GM19328 (cell line): ENCODE measurements at regions not wholly inside any gene's neighbourhood (a gene's known extent, or its start where the extent isn't known, plus 50 kb on each side); places are given as distances from the start of the nearest gene placed in this dataset.

Source experiments
- ATAC-seq: cut with Tn5 transposase; IDR thresholded peaks from one replicate; pipeline ENCODE4 v1.9.1; 2021; ENCODE audit warnings: mild to moderate bottlenecking, moderate library complexity; ENCODE audit not compliant: unreplicated experiment

DNA sequence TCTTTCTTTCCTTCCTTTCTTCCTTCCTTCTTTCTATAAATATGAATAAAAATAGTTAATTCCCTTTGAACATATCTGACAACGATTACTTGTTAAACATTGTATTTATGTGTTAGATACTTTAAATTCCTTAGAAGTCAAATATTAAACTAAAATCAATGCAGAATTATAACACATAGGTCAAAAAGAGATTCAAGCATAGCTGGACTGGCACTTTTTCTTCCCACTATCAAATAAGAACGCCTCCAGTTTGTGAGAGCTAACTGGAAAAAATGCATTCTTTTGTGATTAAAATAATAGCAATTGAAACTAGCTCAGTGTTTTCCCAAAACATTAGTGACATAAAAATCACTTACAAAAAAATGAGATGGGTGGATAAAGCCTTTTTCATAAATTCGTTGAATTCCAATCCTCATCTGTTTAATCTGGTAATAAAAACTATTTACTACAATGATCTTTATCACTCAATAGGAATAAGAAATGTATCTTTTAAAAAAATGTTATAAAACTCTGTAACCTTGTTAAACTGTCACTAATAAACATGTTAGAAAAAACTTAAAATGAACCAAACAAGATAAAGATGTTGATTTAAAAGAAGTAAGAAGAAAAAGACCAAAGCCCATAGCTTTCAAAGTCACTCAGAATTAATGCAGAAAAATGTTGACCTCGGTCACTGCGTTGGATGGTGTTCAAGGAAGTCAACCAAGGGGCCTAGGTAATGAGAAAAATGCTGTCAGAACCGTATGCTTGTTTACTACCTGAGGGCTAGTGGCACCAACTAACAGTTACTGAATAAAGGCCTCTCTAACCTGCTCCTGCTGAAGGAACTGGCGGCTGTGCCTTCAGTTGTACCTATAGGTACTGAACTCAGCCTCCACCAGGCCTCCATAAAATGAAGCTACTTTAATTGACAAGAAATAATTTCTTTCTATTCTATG is 1039.5 kb upstream of the SLC10A2 start:
- ATAC-seq, result no peak

GRCh38 chr13:104099750-104100149 is 1033.5 kb upstream of the SLC10A2 start:
- ATAC-seq, result no peak

DNA sequence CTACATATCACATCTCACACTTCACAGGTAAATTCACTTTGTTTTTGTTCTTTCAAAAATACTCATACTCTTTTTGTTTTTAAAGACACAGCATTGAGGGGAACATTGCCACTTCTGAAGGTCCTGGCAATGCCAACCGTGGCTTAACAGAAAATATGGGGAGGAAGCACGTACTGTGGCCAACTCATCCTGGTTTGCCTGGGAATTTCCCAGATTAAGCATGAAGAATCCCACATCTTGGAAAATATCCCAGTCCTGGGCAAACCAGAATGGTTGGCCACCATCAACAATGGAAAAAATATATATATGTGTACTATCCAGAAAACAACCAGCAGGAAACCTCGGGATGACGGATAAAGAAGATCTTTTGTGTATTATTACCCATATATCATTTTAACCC is 1032.2 kb upstream of the SLC10A2 start:
- ATAC-seq, result no peak

DNA sequence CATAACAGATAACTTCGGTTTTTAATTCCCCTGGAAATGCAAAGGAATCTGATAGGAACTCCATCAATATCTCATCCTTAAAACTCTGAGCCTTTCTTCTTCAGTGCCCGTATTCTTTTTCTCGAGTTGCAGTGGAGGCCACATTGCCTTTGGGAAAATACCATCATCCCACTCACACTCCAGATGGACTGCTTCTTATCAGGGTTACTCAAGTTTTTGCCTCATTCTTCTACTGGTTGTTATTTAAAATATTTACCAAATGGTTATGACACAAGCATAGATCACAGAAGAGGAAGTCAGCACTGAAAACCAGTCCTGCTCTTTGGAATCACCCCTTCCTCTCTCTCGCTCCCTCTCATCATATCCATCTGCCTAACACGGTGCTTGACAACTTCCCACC is 1020.5 kb upstream of the SLC10A2 start:
- ATAC-seq, result no peak

GRCh38 chr13:104086210-104086609 is 1020.0 kb upstream of the SLC10A2 start:
- ATAC-seq, result no peak

GRCh38 chr13:104085611-104086010 is 1019.4 kb upstream of the SLC10A2 start:
- ATAC-seq, result no peak

DNA sequence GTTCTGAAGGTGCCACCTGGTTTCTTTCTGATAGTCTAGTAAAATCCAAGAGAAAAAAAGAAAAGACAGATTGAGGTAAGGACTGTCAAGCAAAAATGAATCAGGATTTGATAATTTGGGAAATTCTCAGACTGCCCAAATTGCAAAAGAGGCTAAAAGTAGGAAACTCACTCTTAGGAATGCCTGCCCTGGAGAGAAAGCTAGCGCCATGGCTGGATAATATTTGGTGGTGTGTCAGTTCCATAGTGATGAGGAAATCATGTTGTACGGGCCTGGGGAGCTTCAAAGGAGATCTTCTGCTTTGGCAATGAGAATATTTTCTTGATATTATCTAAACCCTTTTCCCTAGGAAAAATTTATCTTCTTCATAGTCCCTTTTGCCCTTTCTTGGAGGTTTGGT is 1008.1 kb upstream of the SLC10A2 start:
- no peak for ATAC-seq

- ATAC-seq, result no peak
Measured at GRCh38 chr13:104071806-104072205, 1005.6 kb upstream of the SLC10A2 start.

DNA sequence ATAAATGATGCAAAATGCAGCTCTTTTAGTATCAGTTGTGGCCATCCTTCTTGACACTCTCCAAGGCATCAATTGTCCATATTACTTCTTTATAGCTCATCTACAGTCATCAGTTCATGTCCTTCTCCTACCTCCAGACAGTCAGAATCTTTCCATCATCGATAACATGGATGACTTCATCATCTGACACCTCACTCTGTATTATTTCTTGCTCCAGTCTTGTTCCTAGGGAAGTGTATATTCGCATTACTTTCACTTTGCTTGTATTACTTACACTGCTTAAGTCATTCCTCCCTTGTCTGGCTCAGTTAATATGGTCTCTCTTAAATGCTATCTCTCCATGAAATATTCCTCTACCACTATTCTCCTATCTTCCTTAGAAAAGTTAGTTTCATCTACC is 999.1 kb upstream of the SLC10A2 start:
- no peak for ATAC-seq

- no peak for ATAC-seq
Measured at GRCh38 chr13:104057861-104058260, 991.6 kb upstream of the SLC10A2 start.

GRCh38 chr13:104045907-104046306 is 979.7 kb upstream of the SLC10A2 start:
- ATAC-seq, result no peak

DNA sequence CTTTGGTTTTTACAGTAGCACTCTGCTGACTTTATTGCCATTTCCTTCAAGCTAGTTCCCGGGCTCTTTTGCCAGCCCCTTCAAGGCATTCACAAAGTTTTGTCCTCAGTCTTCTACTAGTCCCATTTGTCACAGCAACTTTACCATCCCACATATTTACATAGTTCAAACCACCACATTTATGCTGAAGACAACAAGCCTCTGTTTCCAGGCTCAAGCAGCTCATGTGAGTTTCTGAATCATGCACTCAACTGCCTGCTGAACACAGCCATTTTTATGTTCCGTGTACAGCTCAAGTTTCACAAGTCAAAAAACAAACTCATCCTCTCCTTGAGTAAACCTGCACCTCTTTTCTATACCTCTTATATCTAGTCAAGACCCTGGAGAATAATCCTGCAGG is 977.0 kb upstream of the SLC10A2 start:
- ATAC-seq, result no peak

- ATAC-seq, result no peak
Measured at GRCh38 chr13:104034891-104035290, 968.7 kb upstream of the SLC10A2 start.

- no peak for ATAC-seq
Measured at GRCh38 chr13:104025303-104025702, 959.1 kb upstream of the SLC10A2 start.

DNA sequence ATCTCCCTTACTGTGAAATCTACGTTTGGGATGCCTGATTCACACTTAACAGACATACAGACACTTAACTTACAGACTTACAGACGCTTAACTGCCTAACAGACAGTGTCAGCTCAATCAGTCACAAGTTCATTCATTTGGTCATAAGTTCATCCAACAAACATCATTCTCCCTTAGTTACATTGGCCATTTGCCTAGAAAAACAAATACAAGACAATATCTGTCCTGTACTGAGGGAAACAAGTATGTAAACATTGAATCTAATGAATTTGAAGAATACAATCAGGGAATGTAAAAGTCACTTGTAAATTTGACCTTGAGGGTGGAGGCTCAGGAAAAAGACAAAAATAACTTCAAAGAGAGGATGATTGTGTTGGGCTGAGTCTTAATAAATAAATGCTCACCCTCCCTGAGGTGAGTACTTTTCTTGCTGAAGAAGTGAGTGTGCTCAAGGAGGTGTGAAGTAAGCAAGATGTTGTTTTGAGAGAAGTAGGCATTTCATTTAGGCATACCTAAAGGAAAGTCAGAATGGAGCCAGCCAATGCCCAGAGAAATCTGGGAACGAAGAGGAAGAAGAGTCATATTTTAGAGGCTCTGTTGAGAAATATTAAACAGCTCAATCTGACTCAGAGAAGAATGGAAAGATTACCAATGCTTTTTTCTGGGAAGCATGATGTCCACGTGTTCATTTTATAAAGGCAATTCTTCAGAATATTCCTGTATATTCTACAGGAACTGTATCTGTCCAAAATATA is 958.4 kb upstream of the SLC10A2 start:
- no peak for ATAC-seq

- ATAC-seq, result no peak
Measured at GRCh38 chr13:104021806-104022397, 955.7 kb upstream of the SLC10A2 start.

DNA sequence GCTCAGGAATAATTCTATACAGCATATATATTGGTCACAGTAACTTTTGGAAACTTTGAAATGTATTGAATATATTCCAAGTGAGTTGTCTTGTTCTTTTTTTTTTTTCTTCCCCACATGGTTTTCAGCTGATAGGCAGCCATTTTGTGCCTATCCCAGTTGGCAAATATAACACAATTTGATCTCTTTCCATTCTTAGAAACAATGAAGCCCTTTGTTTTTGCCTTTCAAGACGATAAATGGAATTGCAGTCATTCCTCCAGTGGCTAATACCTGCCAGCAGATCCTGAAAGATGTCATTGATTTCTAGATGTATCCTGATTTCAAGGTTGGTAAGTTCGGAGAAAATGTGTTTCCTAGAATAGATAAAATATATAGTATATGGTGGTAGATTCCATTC is 951.1 kb upstream of the SLC10A2 start:
- ATAC-seq, result no peak

GRCh38 chr13:104015646-104016396 is 949.6 kb upstream of the SLC10A2 start:
- no peak for ATAC-seq

GRCh38 chr13:104014803-104015645 is 948.8 kb upstream of the SLC10A2 start:
- no peak for ATAC-seq
